Hematopoietic multipotent progenitor cell (in vitro differentiated cells): ENCODE measurements at regions not wholly inside any gene's neighbourhood (a gene's known extent, or its start where the extent isn't known, plus 50 kb on each side); places are given as distances from the start of the nearest gene placed in this dataset.
A peak's percentile ranks its signal among the peaks of the same experiment; 100 is the strongest.

Source experiments
- DNase-seq, 3 donors: peaks; one replicate each; pipeline ENCODE4 v3.0.0-alpha.2; 2011 to 2015; ENCODE audit warnings: low read depth in 2 of 3, low spot score in 2 of 3

- no peak for DNase-seq
Measured at GRCh38 chr13:57224414-57224813, 57.4 kb downstream of the PRR20E start.

- DNase-seq = no peak
Measured at GRCh38 chr13:57250472-57250871, 83.5 kb downstream of the PRR20E start.

GRCh38 chr13:57253551-57253950 is 86.6 kb downstream of the PRR20E start:
- DNase-seq = no peak

GRCh38 chr13:57264965-57265364 is 98.0 kb downstream of the PRR20E start:
- DNase-seq = no peak

- DNase-seq = no peak
Measured at GRCh38 chr13:57270493-57270892, 103.5 kb downstream of the PRR20E start.

GRCh38 chr13:57286511-57287098 is 119.6 kb downstream of the PRR20E start:
- DNase-seq = no peak

- no peak for DNase-seq
Measured at GRCh38 chr13:57302604-57303003, 135.6 kb downstream of the PRR20E start.

- DNase-seq = no peak
Measured at GRCh38 chr13:57311009-57311586, 144.1 kb downstream of the PRR20E start.

- no peak for DNase-seq
Measured at GRCh38 chr13:57314897-57315520, 148.0 kb downstream of the PRR20E start.

- DNase-seq = peak in 1 of 3 donors; percentile 13
Measured at GRCh38 chr13:57326532-57326931, 159.5 kb downstream of the PRR20E start.

GRCh38 chr13:57340878-57341277 is 173.9 kb downstream of the PRR20E start:
- no peak for DNase-seq

GRCh38 chr13:57345526-57345925 is 178.5 kb downstream of the PRR20E start:
- no peak for DNase-seq

GRCh38 chr13:57346786-57347185 is 179.8 kb downstream of the PRR20E start:
- no peak for DNase-seq

- DNase-seq = no peak
Measured at GRCh38 chr13:57352114-57352513, 185.1 kb downstream of the PRR20E start.

- no peak for DNase-seq
Measured at GRCh38 chr13:57353831-57354230, 186.8 kb downstream of the PRR20E start.

- no peak for DNase-seq
Measured at GRCh38 chr13:57375876-57376275, 208.9 kb downstream of the PRR20E start.

- DNase-seq = no peak
Measured at GRCh38 chr13:57408312-57408711, 223.2 kb upstream of the PCDH17 start.

- no peak for DNase-seq
Measured at GRCh38 chr13:57409121-57409520, 222.4 kb upstream of the PCDH17 start.

- no peak for DNase-seq
Measured at GRCh38 chr13:57409656-57410055, 221.9 kb upstream of the PCDH17 start.

GRCh38 chr13:57418067-57418677 is 213.4 kb upstream of the PCDH17 start:
- DNase-seq = no peak

GRCh38 chr13:57424379-57424778 is 207.2 kb upstream of the PCDH17 start:
- DNase-seq = no peak

- no peak for DNase-seq
Measured at GRCh38 chr13:57425531-57425930, 206.0 kb upstream of the PCDH17 start.
